CD4-positive, alpha-beta T cell treated with Interleukin-15 for 1 hour (primary cell): ENCODE measurements at regions not wholly inside any gene's neighbourhood (a gene's known extent, or its start where the extent isn't known, plus 50 kb on each side); places are given as distances from the start of the nearest gene placed in this dataset.

ENCODE experiments used
- DNase-seq: peaks from one replicate; pipeline ENCODE4 v3.0.0-alpha.2; 2020

GRCh38 chr11:128365044-128365443, 222.3 kb downstream of the ETS1 start:
- DNase-seq: no peak

- DNase-seq: no peak
Measured at GRCh38 chr11:128361451-128362020, 225.8 kb downstream of the ETS1 start.

GRCh38 chr11:128359515-128359914, 227.8 kb downstream of the ETS1 start:
- no peak for DNase-seq

GRCh38 chr11:128357073-128357472, 230.3 kb downstream of the ETS1 start:
- no peak for DNase-seq

- no peak for DNase-seq
Measured at GRCh38 chr11:128355558-128355957, 231.8 kb downstream of the ETS1 start.

GRCh38 chr11:128354476-128354875, 232.9 kb downstream of the ETS1 start:
- DNase-seq: no peak

- no peak for DNase-seq
Measured at GRCh38 chr11:128351168-128351567, 236.2 kb downstream of the ETS1 start.

- no peak for DNase-seq
Measured at GRCh38 chr11:128349650-128350299, 237.6 kb downstream of the ETS1 start.

- DNase-seq: no peak
Measured at GRCh38 chr11:128346804-128347203, 240.6 kb downstream of the ETS1 start.

- DNase-seq: peak; percentile 27
Measured at GRCh38 chr11:128345316-128345715, 242.0 kb downstream of the ETS1 start.

GRCh38 chr11:128343870-128344269, 243.5 kb downstream of the ETS1 start:
- DNase-seq: no peak

- no peak for DNase-seq
Measured at GRCh38 chr11:128343135-128343514, 244.2 kb downstream of the ETS1 start.

GRCh38 chr11:128342511-128343134, 244.7 kb downstream of the ETS1 start:
- peak; percentile 63 for DNase-seq

GRCh38 chr11:128341280-128342248, 245.8 kb downstream of the ETS1 start:
- DNase-seq: peak; percentile 75

- DNase-seq: no peak
Measured at GRCh38 chr11:128339792-128340191, 247.6 kb downstream of the ETS1 start.

- no peak for DNase-seq
Measured at GRCh38 chr11:128338811-128339210, 248.5 kb downstream of the ETS1 start.

GRCh38 chr11:128336203-128336602, 251.2 kb downstream of the ETS1 start:
- DNase-seq: no peak

GRCh38 chr11:128335729-128336128, 251.6 kb downstream of the ETS1 start:
- no peak for DNase-seq

- no peak for DNase-seq
Measured at GRCh38 chr11:128334311-128335044, 252.9 kb downstream of the ETS1 start.

GRCh38 chr11:128331317-128331716, 256.0 kb downstream of the ETS1 start:
- peak; percentile 42 for DNase-seq

- no peak for DNase-seq
Measured at GRCh38 chr11:128330203-128330602, 257.2 kb downstream of the ETS1 start.

- peak; percentile 68 for DNase-seq
Measured at GRCh38 chr11:128328955-128329551, 258.3 kb downstream of the ETS1 start.
